Liver (tissue), 8 donors: ENCODE measurements at regions not wholly inside any gene's neighbourhood (a gene's known extent, or its start where the extent isn't known, plus 50 kb on each side); places are given as distances from the start of the nearest gene placed in this dataset.

Experiments
- DNase-seq: peaks from one replicate; pipeline ENCODE4 v3.0.0-alpha.2; 2017; ENCODE audit warnings: low spot score
- H3K27ac ChIP-seq, 2 donors: one replicate each; pipeline ENCODE4 v1.7.0; 2013; ENCODE audit warnings: inconsistent platforms in 2 of 2, low read length in 2 of 2, control low read depth in 1 of 2, low read depth in 1 of 2, mild to moderate bottlenecking in 1 of 2
- H3K27me3 ChIP-seq, 4 donors: one replicate each; pipeline versions ENCODE4 v1.6.1 to v1.7.0; 2013; ENCODE audit warnings: low read length in 3 of 4, inconsistent platforms in 1 of 4, mild to moderate bottlenecking in 1 of 4, moderate library complexity in 1 of 4; ENCODE audit not compliant: control insufficient read depth in 4 of 4, insufficient read depth in 4 of 4
- H3K36me3 ChIP-seq, 4 donors: one replicate each; pipeline versions ENCODE4 v1.6.1 to v1.7.0; 2013; ENCODE audit warnings: low read length in 3 of 4, mild to moderate bottlenecking in 3 of 4, low read depth in 1 of 4, moderate library complexity in 1 of 4; ENCODE audit not compliant: control insufficient read depth in 4 of 4, insufficient read depth in 3 of 4
- H3K4me1 ChIP-seq, 4 donors: one replicate each; pipeline versions ENCODE4 v1.6.1 to v1.7.0; 2013; ENCODE audit warnings: low read length in 3 of 4, mild to moderate bottlenecking in 3 of 4, moderate library complexity in 1 of 4; ENCODE audit not compliant: control insufficient read depth in 4 of 4, insufficient read depth in 4 of 4
- H3K4me3 ChIP-seq, 3 donors: one replicate each; pipeline versions ENCODE4 v1.6.1 to v1.7.0; 2013; ENCODE audit warnings: low read length in 3 of 3, control low read depth in 1 of 3, low read depth in 1 of 3, mild to moderate bottlenecking in 1 of 3
- H3K9ac ChIP-seq, 2 donors: one replicate each; pipeline ENCODE4 v1.7.0; 2013; ENCODE audit warnings: low read length in 2 of 2, mild to moderate bottlenecking in 2 of 2, moderate library complexity in 2 of 2, control low read depth in 1 of 2, low read depth in 1 of 2
- H3K9me3 ChIP-seq, 4 donors: one replicate each; pipeline versions ENCODE4 v1.6.1 to v1.7.0; 2013; ENCODE audit warnings: low read length in 3 of 4; ENCODE audit not compliant: control insufficient read depth in 4 of 4
- ATF3 ChIP-seq: IDR thresholded peaks from 2 replicates; pipeline ENCODE4 v1.6.1; 2016; ENCODE audit warnings: antibody characterized with exemption
- EGR1 ChIP-seq, 2 donors: IDR thresholded peaks; 2 replicates each; pipeline ENCODE4 v1.6.1; 2016 to 2018; ENCODE audit warnings: antibody characterized with exemption in 2 of 2, low read depth in 2 of 2
- GABPA ChIP-seq, 2 donors: IDR thresholded peaks in 1 of 2; conservative IDR thresholded peaks in 1 of 2; 2 replicates each; pipeline ENCODE4 v1.6.1; 2016; ENCODE audit warnings: antibody characterized with exemption in 2 of 2, mild to moderate bottlenecking in 1 of 2, moderate library complexity in 1 of 2
- HNF4G ChIP-seq: IDR thresholded peaks from 2 replicates; pipeline ENCODE4 v1.6.1; 2016; ENCODE audit warnings: antibody characterized with exemption
- JUND ChIP-seq, 2 donors: IDR thresholded peaks; 2 replicates each; pipeline ENCODE4 v1.6.1; 2016; ENCODE audit warnings: antibody characterized with exemption in 2 of 2
- NR2F2 ChIP-seq: IDR thresholded peaks from 2 replicates; pipeline ENCODE4 v1.6.1; 2016; ENCODE audit warnings: antibody characterized with exemption
- RAD21 ChIP-seq, 2 donors: IDR thresholded peaks; 2 replicates each; pipeline ENCODE4 v1.6.1; 2016; ENCODE audit warnings: antibody characterized with exemption in 2 of 2, mild to moderate bottlenecking in 2 of 2
- RXRA ChIP-seq, 2 donors: IDR thresholded peaks; 2 replicates each; pipeline ENCODE4 v1.6.1; 2017 to 2018; ENCODE audit warnings: antibody characterized with exemption in 2 of 2, mild to moderate bottlenecking in 1 of 2
- YY1 ChIP-seq: IDR thresholded peaks from 2 replicates; pipeline ENCODE4 v1.6.1; 2016; ENCODE audit warnings: antibody characterized with exemption, mild to moderate bottlenecking
- ZBTB33 ChIP-seq: IDR thresholded peaks from 2 replicates; pipeline ENCODE4 v1.6.1; 2016; ENCODE audit warnings: antibody characterized with exemption
- whole genome bisulfite sequencing: extraction: QIAGEN DNeasy Blood & Tissue Kit; methylation state at CpG from one replicate; pipeline ENCODE4 v1.1.7; 2013; 5-methylcytosine and 5-hydroxymethylcytosine counted together
- TF ChIP-seq, protein P1 (sequence below): IDR thresholded peaks from 2 replicates; pipeline ENCODE4 v1.6.1; 2016; ENCODE audit warnings: antibody characterized with exemption
- TF ChIP-seq, protein P2 (sequence below): IDR thresholded peaks from 2 replicates; pipeline ENCODE4 v1.6.1; 2016; ENCODE audit warnings: antibody characterized with exemption, mild to moderate bottlenecking
- TF ChIP-seq, protein P3 (sequence below): fragments of 150-350 bp; IDR thresholded peaks from 2 replicates; pipeline ENCODE4 v1.5.1; 2017; ENCODE audit warnings: improper control_type of control experiment, low read depth, low read length; ENCODE audit not compliant: missing input control
- donor health status: healthy.
- donor health status: healthy.
- donor health status: healthy.
- donor health status: healthy.
- donor health status: healthy.

DNA sequence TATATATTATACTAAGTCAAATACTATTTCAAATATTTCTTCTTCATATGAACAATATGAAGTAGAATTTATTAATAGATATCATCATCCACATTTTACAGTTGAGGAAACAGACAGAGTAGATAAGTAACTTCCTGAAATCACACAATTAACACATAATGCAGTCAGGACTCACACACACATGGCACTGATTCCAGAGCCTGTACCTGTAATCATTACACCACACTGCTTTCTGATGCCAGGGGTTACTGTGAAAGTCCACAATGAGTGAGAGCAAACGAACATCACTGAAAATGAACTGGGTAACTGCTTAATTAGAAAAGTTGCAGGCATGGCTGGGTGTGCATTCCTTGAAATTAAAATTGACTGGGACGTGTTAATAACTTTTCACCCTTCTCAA, 169.3 kb upstream of the IFNG-AS1 start:
- WGBS, result 59% methylated on average over 2 of the region's 2 CpGs
- TF ChIP-seq, protein P1, sequence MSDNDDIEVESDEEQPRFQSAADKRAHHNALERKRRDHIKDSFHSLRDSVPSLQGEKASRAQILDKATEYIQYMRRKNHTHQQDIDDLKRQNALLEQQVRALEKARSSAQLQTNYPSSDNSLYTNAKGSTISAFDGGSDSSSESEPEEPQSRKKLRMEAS, result no peak
- TF ChIP-seq HNF4G, result no peak
- no peak for TF ChIP-seq RAD21 (IDR thresholded peaks at IDR 0.05)
- no peak for TF ChIP-seq ATF3
- no peak for TF ChIP-seq EGR1 (IDR thresholded peaks at IDR 0.05; ENCODE audit: low read depth in 2 of 2)
- no peak for TF ChIP-seq NR2F2
- TF ChIP-seq, protein P2, sequence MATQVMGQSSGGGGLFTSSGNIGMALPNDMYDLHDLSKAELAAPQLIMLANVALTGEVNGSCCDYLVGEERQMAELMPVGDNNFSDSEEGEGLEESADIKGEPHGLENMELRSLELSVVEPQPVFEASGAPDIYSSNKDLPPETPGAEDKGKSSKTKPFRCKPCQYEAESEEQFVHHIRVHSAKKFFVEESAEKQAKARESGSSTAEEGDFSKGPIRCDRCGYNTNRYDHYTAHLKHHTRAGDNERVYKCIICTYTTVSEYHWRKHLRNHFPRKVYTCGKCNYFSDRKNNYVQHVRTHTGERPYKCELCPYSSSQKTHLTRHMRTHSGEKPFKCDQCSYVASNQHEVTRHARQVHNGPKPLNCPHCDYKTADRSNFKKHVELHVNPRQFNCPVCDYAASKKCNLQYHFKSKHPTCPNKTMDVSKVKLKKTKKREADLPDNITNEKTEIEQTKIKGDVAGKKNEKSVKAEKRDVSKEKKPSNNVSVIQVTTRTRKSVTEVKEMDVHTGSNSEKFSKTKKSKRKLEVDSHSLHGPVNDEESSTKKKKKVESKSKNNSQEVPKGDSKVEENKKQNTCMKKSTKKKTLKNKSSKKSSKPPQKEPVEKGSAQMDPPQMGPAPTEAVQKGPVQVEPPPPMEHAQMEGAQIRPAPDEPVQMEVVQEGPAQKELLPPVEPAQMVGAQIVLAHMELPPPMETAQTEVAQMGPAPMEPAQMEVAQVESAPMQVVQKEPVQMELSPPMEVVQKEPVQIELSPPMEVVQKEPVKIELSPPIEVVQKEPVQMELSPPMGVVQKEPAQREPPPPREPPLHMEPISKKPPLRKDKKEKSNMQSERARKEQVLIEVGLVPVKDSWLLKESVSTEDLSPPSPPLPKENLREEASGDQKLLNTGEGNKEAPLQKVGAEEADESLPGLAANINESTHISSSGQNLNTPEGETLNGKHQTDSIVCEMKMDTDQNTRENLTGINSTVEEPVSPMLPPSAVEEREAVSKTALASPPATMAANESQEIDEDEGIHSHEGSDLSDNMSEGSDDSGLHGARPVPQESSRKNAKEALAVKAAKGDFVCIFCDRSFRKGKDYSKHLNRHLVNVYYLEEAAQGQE, result no peak
- no peak for TF ChIP-seq YY1
- TF ChIP-seq, protein P3, sequence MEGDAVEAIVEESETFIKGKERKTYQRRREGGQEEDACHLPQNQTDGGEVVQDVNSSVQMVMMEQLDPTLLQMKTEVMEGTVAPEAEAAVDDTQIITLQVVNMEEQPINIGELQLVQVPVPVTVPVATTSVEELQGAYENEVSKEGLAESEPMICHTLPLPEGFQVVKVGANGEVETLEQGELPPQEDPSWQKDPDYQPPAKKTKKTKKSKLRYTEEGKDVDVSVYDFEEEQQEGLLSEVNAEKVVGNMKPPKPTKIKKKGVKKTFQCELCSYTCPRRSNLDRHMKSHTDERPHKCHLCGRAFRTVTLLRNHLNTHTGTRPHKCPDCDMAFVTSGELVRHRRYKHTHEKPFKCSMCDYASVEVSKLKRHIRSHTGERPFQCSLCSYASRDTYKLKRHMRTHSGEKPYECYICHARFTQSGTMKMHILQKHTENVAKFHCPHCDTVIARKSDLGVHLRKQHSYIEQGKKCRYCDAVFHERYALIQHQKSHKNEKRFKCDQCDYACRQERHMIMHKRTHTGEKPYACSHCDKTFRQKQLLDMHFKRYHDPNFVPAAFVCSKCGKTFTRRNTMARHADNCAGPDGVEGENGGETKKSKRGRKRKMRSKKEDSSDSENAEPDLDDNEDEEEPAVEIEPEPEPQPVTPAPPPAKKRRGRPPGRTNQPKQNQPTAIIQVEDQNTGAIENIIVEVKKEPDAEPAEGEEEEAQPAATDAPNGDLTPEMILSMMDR, result no peak
- no peak overlapping the region for H3K27ac ChIP-seq
- no peaks in the 10 kb centered on the region for H3K27me3 ChIP-seq
- H3K4me3 ChIP-seq, result no peak overlapping the region
- no peak overlapping the region for H3K9ac ChIP-seq
- H3K4me1 ChIP-seq, result no peaks in the 10 kb centered on the region
- no peak for DNase-seq
- H3K9me3 ChIP-seq, result peaks cover 0 to 16% (median 2%) of the 10 kb centered on the region in 4 donors
- no peaks in the 10 kb centered on the region for H3K36me3 ChIP-seq

DNA sequence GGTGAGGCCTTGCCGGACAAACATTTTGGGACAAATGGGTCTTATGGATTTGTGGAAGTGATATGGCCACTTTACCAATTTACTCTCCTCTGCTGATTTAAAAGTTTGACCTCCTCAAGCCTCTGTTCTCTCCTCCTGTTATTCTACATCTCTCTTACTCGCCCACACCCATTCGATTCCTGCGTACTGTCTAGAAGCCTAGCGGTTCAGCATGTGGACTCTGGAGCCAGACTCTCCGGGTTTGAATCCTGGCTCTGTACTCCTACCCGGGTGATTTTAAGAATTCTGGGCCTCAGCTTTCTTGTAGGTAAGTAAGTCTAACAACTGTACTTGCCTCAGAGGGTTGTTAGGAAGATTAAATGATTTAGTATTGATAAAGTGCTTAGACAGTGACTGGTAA, 168.6 kb upstream of the IFNG-AS1 start:
- no peak for DNase-seq
- peaks cover 0 to 10% (median 0%) of the 10 kb centered on the region in 4 donors for H3K9me3 ChIP-seq
- H3K36me3 ChIP-seq, result no peaks in the 10 kb centered on the region
- H3K27ac ChIP-seq, result no peak overlapping the region
- H3K9ac ChIP-seq, result no peak overlapping the region
- H3K27me3 ChIP-seq, result no peaks in the 10 kb centered on the region
- 83% methylated on average over 7 of the region's 7 CpGs for WGBS
- H3K4me1 ChIP-seq, result no peaks in the 10 kb centered on the region
- TF ChIP-seq RXRA (IDR thresholded peaks at IDR 0.05), result no peak
- H3K4me3 ChIP-seq, result no peak overlapping the region

GRCh38 chr12:67822826-67823225, 166.4 kb upstream of the IFNG-AS1 start:
- WGBS, result 97% methylated on average over 1 of the region's 1 CpG
- no peak for DNase-seq
- H3K4me1 ChIP-seq, result no peaks in the 10 kb centered on the region

More at GRCh38 chr12:67822826-67823225, 166.4 kb upstream of the IFNG-AS1 start:
- Histone ChIP-seq H3K9ac (no peak overlapping the region), H3K36me3 (no peaks in the 10 kb centered on the region), H3K4me3 (no peak overlapping the region), H3K27me3 (no peaks in the 10 kb centered on the region), H3K9me3 (no peaks in the 10 kb centered on the region), H3K27ac (no peak overlapping the region)
- TF ChIP-seq RAD21 (IDR thresholded peaks at IDR 0.05) (no peak), GABPA (IDR thresholded peaks at IDR 0.05 in 1 of 2, conservative IDR thresholded peaks at IDR 0.05 in 1 of 2) (no peak), ZBTB33 (no peak), HNF4G (no peak), NR2F2 (no peak), JUND (IDR thresholded peaks at IDR 0.05) (no peak)
- TF ChIP-seq, protein P2, result no peak
